ENCODE measurements at regions not wholly inside any gene's neighbourhood (a gene's known extent, or its start where the extent isn't known, plus 50 kb on each side); places are given as distances from the start of the nearest gene placed in this dataset.
"Not testable (repeated sequence)": the region's sequence is repeated elsewhere in the genome, so short reads cannot be mapped to it uniquely, and the experiment has no call there.

DNA sequence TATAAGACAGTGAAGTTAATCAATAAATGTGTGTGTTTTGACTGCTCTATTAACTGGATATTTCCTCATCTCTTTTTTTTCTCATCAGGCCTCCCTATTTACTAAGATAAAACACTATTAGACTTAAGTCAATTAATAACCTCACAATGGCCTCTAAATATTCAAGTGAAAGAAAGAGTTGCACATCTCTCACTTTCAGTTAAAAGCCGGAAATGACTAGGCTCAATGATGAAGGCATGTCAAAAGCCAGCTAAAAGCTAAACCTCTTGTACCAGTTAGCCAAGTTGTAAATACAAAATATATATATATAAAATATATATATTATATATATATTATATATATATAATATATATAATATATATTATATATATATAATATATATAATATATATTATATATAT is 127.0 kb upstream of the MEOX2 start:
- ChIA-PET POLR2A (no interaction called here), CTCF (no interaction called here)
- Histone ChIP-seq H3K27ac (ENCODE audit: low read depth, low read length) (no peak overlapping the region), H3K4me3 (ENCODE audit: low read depth, low read length) (no peak overlapping the region), H3K9me3 (ENCODE audit: control insufficient read depth, insufficient read depth, low read length) (no peaks in the 10 kb centered on the region), H3K27me3 (ENCODE audit: control insufficient read depth, insufficient read depth, low read length) (no peaks in the 10 kb centered on the region)
- no peak for DNase-seq (ENCODE audit: low read depth, low spot score)
- TF ChIP-seq CTCF (IDR thresholded peaks at IDR 0.05; ENCODE audit: low read depth, low read length) = no peak

GRCh38 chr7:15810383-15810782 is 123.9 kb upstream of the MEOX2 start:
- POLR2A ChIA-PET; CTCF ChIA-PET; DNase-seq (ENCODE audit: low read depth, low spot score): not testable (repeated sequence)

GRCh38 chr7:15809936-15810335 is 123.5 kb upstream of the MEOX2 start:
- POLR2A ChIA-PET; H3K4me3 ChIP-seq (ENCODE audit: low read depth, low read length); DNase-seq (ENCODE audit: low read depth, low spot score); CTCF ChIA-PET; H3K9me3 ChIP-seq (ENCODE audit: control insufficient read depth, insufficient read depth, low read length); H3K27ac ChIP-seq (ENCODE audit: low read depth, low read length); H3K27me3 ChIP-seq (ENCODE audit: control insufficient read depth, insufficient read depth, low read length): not testable (repeated sequence)

More at GRCh38 chr7:15810383-15810782, 123.9 kb upstream of the MEOX2 start:
- not testable (repeated sequence) for H3K27me3 ChIP-seq (ENCODE audit: control insufficient read depth, insufficient read depth, low read length); H3K9me3 ChIP-seq (ENCODE audit: control insufficient read depth, insufficient read depth, low read length); H3K4me3 ChIP-seq (ENCODE audit: low read depth, low read length); H3K27ac ChIP-seq (ENCODE audit: low read depth, low read length)

DNA sequence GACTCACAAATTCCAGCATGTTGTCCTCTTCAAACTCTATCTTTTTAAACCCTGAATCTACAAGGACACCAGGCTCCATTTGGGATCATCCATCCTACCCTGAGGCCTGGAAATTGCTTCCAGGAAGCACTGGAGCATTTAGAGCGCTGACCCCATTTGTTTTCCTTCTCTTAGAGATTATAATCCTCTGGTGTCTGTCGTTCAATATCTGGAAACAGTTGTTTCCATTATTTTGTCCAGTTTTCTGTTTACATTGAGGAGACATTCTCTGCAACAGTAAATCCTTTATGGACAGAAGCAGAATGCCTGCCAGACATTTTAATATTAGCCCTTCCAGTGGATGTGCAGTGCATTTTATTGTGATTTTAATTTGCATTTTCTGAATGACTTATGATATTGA is 119.4 kb upstream of the MEOX2 start:
- no peaks in the 10 kb centered on the region for H3K9me3 ChIP-seq (ENCODE audit: control insufficient read depth, insufficient read depth, low read length)
- no peak overlapping the region for H3K27ac ChIP-seq (ENCODE audit: low read depth, low read length)
- H3K4me3 ChIP-seq (ENCODE audit: low read depth, low read length) = no peak overlapping the region
- TF ChIP-seq CTCF (IDR thresholded peaks at IDR 0.05; ENCODE audit: low read depth, low read length) = no peak
- no peak for DNase-seq (ENCODE audit: low read depth, low spot score)
- ChIA-PET POLR2A (no interaction called here), CTCF (no interaction called here)
- no peaks in the 10 kb centered on the region for H3K27me3 ChIP-seq (ENCODE audit: control insufficient read depth, insufficient read depth, low read length)

DNA sequence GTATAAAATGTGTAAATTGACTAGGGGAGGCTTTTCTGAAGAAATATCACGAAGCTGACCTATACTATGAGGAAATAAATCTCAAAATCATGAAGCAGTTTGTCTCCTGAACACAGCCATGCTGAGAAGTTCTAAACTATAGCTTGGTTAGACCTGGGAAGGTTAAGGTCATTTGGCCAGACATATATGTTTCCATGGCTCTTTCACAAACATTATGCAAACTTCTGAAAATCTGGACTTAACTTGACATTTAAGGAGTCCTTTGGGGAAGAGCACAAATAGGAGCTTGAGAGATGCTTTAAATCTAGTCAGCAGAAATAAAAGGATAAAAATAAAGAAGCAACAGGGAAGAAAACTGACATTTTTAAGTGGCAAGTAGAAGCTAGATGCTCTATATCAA is 115.9 kb upstream of the MEOX2 start:
- DNase-seq (ENCODE audit: low read depth, low spot score) = no peak
- TF ChIP-seq CTCF (IDR thresholded peaks at IDR 0.05; ENCODE audit: low read depth, low read length) = no peak
- CTCF ChIA-PET = interaction anchor here (0.6 kb wide), 1 partner anchor 62 kb away, joined by 3 read pairs; no protein-coding TSS in a partner anchor

DNA sequence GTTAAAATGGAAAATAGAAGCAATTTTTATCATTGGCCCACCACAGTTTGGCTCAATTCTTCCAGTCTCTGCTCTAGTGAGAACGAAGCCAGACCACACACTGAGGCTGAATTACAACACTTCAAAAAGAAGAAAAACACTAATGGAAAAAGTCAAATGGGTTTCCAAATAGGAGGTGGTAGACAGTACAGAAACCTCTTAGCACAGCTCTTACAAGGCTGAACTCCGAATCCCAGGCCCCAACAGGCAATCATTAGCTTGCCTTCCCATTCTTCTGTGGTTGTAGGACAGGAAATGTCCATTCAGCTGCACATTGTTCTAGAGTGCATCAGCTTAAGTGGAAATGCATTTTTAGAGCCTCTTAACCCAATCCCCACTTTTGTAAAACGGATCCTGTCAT is 115.1 kb upstream of the MEOX2 start:
- no peak overlapping the region for H3K4me3 ChIP-seq (ENCODE audit: low read depth, low read length)
- H3K27ac ChIP-seq (ENCODE audit: low read depth, low read length) = no peak overlapping the region
- H3K9me3 ChIP-seq (ENCODE audit: control insufficient read depth, insufficient read depth, low read length) = no peaks in the 10 kb centered on the region
- ChIA-PET POLR2A (no interaction called here), CTCF (no interaction called here)
- TF ChIP-seq CTCF (IDR thresholded peaks at IDR 0.05; ENCODE audit: low read depth, low read length) = no peak
- DNase-seq (ENCODE audit: low read depth, low spot score) = peak; percentile 10
- no peaks in the 10 kb centered on the region for H3K27me3 ChIP-seq (ENCODE audit: control insufficient read depth, insufficient read depth, low read length)

More for the DNA sequence above, 115.9 kb upstream of the MEOX2 start:
- Histone ChIP-seq H3K27me3 (ENCODE audit: control insufficient read depth, insufficient read depth, low read length) (no peaks in the 10 kb centered on the region), H3K9me3 (ENCODE audit: control insufficient read depth, insufficient read depth, low read length) (no peaks in the 10 kb centered on the region), H3K27ac (ENCODE audit: low read depth, low read length) (no peak overlapping the region), H3K4me3 (ENCODE audit: low read depth, low read length) (no peak overlapping the region)
- POLR2A ChIA-PET = no interaction called here

Data from AG04450 (cell line).